HG02885 (cell line): ENCODE measurements at regions not wholly inside any gene's neighbourhood (a gene's known extent, or its start where the extent isn't known, plus 50 kb on each side); places are given as distances from the start of the nearest gene placed in this dataset.

Experiments used
- ATAC-seq: cut with Tn5 transposase; IDR thresholded peaks from one replicate; pipeline ENCODE4 v1.9.1; 2021; ENCODE audit warnings: mild to moderate bottlenecking; ENCODE audit not compliant: unreplicated experiment, poor library complexity

- no peak for ATAC-seq
These were observed 87.9 kb downstream of the RHOU start for GRCh38 chr1:228823200-228823599.

GRCh38 chr1:228824366-228824765, 89.1 kb downstream of the RHOU start:
- no peak for ATAC-seq

- ATAC-seq = no peak
These were observed 89.8 kb downstream of the RHOU start for GRCh38 chr1:228825041-228825440.

GRCh38 chr1:228825840-228826484, 90.7 kb downstream of the RHOU start:
- ATAC-seq = no peak

GRCh38 chr1:228827019-228827418, 91.7 kb downstream of the RHOU start:
- no peak for ATAC-seq

- no peak for ATAC-seq
These were observed 92.9 kb downstream of the RHOU start for GRCh38 chr1:228828151-228828550.

DNA sequence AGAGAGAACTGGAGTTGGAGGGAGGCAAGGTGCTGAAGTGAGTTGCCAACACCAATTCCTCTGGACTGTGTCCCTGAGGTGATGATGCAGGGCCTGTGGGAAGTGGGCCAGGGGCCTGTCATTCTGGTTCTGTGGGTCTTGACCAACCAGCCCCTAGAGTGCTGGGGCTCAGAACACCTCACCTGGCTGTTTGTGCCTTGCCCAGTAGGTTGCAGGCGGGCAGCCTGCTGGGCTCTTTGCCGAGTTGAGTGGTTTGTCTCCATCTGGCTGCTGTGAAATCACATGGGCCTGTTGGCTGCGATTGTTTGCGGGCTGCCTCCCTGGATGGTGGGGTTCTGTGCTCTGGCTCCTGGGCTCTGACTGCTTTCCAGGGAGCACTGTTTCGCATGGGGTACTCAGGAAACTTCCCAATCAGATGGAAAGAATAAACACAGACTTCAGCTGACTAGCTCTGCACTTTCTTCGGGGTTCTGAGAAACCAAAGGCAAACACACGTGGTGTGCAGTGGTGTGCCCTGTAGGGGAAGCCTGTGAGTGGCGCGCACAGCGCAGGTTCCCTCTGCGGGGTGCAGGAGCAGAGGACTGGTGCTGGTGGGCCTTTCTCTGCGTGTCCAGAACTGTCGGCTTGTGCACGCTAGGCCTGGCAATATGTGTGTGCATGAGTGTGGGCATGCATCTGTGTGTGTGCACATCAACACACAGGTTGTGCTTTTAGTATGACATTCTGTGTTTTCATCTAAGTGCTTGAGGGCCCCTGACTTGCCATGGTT, 95.1 kb downstream of the RHOU start:
- no peak for ATAC-seq

DNA sequence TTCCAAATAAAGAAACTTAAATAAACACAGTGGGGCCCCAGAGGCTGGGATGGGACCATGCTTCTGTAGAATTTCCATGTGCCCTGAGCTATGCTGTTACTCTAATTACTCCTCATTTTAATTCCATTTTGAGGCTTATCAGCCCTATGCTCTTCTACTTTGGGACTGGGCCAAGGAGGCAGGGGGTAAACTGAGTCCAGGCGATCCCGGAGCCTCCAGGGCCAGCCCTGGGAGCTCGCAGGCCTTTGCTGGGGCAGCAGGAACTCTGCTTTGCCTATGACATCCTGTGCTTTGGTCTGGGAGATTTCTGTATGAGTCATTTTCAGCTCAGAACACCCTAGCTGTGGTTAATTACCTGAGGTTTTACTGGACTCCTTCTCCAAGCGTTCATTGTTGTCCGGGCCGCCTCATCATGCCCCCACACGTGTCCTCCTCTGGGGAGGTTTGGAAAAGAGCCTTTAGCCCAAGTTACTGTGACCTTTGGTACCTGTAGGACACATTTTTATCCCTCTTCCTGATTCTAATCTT, 95.7 kb downstream of the RHOU start:
- peak; percentile 84 for ATAC-seq

DNA sequence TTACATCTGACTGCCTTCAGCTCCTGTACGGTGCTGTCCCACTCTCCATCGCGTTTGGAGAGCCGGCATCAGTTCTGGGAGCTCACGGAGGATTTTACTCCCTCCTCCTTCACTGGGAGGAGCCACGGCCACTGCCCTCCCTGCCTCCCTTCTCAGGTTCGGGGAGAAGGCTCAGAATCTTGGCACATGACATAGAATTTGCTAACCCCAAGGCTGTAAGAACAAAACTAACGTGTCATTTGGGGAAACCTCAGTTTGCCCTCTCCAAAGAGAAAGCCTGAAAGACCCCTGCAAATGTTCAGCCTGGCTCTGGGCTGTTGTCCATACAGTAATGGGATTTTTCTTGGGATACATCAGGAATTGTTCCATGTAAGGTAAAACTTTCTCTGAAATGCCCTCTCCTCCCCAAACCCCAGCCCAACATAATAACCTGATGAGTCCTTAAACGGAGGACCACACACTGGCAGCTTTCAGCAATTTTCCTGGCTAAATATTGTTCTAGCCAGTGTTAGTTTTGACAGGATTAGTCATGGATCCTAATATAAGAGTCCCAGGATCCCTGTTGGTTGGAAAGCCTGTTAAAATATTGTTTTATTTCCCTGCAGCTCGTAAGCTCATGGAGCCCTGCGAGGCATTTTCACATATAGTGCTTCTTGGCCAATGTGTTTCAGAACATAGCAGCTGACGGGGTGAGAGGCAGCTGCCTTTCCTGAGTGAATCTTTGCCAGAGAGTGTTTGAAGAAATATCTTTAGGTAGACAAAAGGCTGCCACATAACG, 98.8 kb downstream of the RHOU start:
- no peak for ATAC-seq

DNA sequence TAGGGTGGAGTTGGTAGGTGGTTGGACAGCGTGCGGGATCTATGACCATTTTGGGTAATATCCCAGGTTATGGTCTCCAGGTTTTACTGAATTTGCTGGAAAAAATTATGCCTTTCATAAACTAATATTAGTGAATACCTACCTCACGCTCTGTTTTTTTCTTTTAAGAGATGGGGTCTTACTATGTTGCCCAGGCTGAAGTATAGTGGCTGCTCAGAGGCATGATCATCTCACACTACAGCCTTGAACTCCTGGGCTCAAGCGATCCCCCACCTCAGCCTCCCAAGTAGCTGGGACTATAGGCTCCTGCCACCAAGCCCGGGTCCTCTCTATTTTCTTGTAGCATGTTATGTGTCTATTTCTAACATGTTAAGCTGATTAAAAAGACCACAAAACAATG, 100.2 kb downstream of the RHOU start:
- ATAC-seq = no peak

- no peak for ATAC-seq
These were observed 100.6 kb downstream of the RHOU start for GRCh38 chr1:228835911-228836310.

GRCh38 chr1:228836427-228836826, 101.1 kb downstream of the RHOU start:
- no peak for ATAC-seq

DNA sequence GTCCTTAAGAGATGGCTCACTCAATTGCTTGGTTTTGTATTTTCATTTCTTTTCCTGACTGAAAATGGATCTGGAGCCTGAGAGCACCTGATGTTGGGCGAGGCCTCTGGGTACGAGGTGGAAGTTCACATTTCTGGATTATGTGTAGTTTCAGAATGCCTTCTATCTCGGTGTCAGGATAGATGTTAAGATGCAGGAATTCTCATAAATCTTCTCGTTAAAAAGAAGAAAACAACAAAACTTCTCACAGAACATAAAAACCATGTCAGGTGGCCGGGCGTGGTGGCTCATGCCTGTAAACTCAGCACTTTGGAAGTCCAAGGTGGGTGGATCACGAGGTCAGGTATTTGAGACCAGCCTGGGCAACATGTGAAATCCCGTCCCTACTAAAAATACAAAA, 101.8 kb downstream of the RHOU start:
- ATAC-seq = no peak

DNA sequence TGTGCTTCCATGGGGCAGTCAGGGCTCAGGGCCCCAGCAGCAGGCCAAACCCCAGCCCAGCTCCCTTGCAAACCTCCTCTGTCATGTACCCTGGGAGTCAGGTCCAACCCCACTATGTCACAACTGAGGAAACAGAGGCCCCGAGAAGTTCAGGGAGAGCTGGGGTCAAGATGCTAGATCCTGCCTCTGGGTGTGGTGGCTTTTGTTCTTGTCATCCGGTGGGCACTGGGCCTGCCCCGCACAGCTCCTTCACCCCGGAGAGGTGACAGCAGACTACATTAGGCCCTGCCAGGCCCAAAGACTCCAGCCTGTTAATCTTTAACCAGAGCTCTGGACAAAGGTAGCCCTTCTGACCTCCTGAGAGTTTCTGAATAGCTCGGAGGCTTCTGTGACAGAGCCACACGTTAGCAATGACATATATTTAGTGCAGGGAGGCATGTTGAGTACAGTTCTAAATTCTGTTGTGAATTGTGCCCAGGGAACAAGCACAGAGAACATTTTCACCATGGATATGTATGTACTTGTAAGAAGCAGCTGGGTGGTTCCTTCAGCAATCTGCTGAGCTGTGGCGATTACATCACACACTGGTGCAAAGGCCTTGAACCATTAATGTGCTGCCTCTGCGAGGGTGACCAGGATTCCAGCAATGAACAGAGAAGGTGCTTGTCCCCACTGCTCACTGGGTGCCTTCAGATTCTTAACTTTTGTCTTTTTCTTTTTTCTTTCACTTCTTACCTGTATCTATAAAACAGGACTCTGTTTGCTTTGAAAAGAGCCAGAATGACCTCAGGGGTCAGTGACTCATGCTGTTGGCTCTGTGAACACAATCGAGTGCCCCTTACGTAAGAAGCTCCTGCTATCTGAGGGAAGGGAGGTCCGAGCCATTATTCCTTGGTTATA, 102.8 kb downstream of the RHOU start:
- ATAC-seq = no peak

DNA sequence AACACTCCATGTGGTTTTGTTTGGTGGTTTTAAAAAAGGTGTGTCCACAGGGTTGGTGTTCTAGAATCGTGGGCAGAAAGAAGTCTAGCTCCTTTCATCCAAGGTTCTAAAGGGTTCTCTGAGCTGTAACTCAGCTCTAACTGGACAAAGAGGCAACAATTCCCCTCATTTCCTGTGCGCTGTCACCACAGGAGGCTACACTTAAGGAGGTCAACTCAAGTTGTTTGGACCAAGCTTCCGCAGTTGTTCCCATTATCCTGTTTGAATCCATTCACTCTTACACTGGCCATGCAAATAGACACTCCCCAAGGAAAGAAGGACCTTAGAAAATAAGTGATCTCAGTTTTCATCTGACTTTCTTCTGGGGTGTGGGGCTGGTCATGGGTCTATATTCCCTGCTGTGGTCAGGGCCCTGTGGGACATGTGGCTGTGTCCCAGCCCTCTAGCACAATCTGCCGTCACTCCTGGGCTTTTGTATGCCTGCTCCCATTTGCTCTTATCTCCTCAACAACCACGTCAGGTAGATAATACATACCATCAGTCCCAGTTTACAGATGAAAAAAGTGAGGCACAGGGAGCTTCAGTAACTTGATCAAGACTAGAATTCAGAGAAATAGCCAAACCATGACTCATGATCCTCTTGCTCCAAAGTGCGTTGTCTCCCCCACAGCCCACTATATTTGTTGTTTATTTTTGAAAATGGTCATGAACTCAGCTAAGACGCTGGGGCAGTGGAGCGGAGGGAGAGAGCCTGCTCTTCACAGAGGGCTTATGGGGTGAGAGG, 103.6 kb downstream of the RHOU start:
- no peak for ATAC-seq

- ATAC-seq = no peak
These were observed 104.4 kb downstream of the RHOU start for GRCh38 chr1:228839656-228840055.

DNA sequence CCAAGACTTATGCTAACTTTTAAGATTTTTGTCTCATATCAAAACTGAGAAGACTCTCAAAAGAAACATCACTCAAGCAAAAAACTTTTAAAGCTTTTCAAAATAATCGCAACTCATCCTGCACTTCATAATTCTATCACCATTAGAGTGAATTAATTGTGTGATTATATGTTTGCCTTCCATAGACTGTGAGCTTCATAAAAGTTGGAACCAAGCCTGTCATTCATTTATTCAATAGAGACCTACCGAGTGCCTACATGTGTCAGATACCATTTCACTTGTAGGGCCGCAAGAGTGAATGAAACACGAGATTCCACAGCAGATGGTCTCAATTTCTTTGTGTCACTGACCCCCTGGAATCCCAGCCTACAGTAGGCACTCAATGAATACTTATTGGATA, 106.4 kb downstream of the RHOU start:
- no peak for ATAC-seq

- ATAC-seq = no peak
These were observed 107.0 kb downstream of the RHOU start for GRCh38 chr1:228842094-228842775.

DNA sequence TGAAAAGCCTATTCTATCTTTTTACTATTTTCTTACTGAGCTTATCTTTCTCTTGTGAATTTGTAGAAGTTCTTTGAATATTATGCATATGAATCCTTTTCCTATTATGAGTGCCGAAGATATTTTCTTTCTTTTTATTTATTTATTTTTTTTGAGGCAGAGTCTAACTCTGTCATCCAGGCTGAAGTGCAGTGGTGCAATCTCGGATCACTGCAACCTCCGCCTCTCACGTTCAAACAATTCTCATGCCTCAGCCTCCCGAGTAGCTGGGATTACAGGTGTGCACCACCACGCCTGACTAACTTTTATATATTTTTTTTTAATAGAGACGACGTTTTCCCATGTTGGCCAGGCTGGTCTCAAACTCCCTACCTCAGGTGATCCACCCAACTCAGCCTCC, 109.8 kb downstream of the RHOU start:
- no peak for ATAC-seq
